ENCODE measurements at regions not wholly inside any gene's neighbourhood (a gene's known extent, or its start where the extent isn't known, plus 50 kb on each side); places are given as distances from the start of the nearest gene placed in this dataset.

- in situ Hi-C loops (cut with MboI), result no loop called here
- H2AFZ ChIP-seq (ENCODE audit: control insufficient read depth, low read depth, low read length), result no peak overlapping the region
- no peak overlapping the region for H3K4me3 ChIP-seq
- H3K79me2 ChIP-seq (ENCODE audit: control insufficient read depth, insufficient read depth, low read length), result no peaks in the 10 kb centered on the region
- CTCF ChIA-PET, result interaction anchor here (1.3 to 1.5 kb wide), 2 partner anchors 12 to 55 kb away, joined by 3 to 4 read pairs; no protein-coding TSS in a partner anchor
- peaks cover 25% of the 10 kb centered on the region for H3K4me1 ChIP-seq (ENCODE audit: control insufficient read depth, insufficient read depth, low read length)
- SMC1A ChIA-PET (ENCODE audit: uncharacterized antibody, unreplicated experiment), result interaction anchor here (1.0 to 1.6 kb wide), 4 partner anchors 35 to 64 kb away, joined by 3 to 5 read pairs (median 4); no protein-coding TSS in a partner anchor
- TF ChIP-seq RUNX3 (IDR thresholded peaks at IDR 0.05; ENCODE audit: low read length), result peak; percentile 79
- no peak for TF ChIP-seq SMC3 (IDR thresholded peaks at IDR 0.05; ENCODE audit: borderline replicate concordance, low read length)
- no peak for TF ChIP-seq BCL11A (IDR thresholded peaks at IDR 0.05; ENCODE audit: low read depth, low read length)
- TF ChIP-seq BACH1 (IDR thresholded peaks at IDR 0.05; ENCODE audit: borderline replicate concordance), result no peak
- TF ChIP-seq POU2F2 (IDR thresholded peaks at IDR 0.05; ENCODE audit: borderline replicate concordance, low read depth, low read length), result no peak
- no peak for TF ChIP-seq CBX3 (IDR thresholded peaks at IDR 0.05; ENCODE audit: borderline replicate concordance, low read depth)
- no peak for TF ChIP-seq CREB1 (IDR thresholded peaks at IDR 0.05; ENCODE audit: low read depth)
- no TSS peak for BruUV-seq (replicated peaks)
- H3K9me3 ChIP-seq (replicated peaks; ENCODE audit: control insufficient read depth, insufficient read depth, low read length), result no peaks in the 10 kb centered on the region
- POLR2A ChIA-PET, result no interaction called here
- peak overlapping the region; percentile 32; the same call in 1 of the 2 replicates for H3K4me2 ChIP-seq (ENCODE audit: control insufficient read depth, insufficient read depth)
- RAD21 ChIA-PET (ENCODE audit: unreplicated experiment), result interaction anchor here (1.9 kb wide), 1 partner anchor 127 kb away, joined by 7 read pairs; no protein-coding TSS in a partner anchor
- intact Hi-C loops (cut with micrococcal nuclease; ENCODE audit: unreplicated experiment), result loop anchor here (2.0 kb wide), 1 partner anchor 43 kb away; no protein-coding TSS in a partner anchor
- no peak overlapping the region for H3K9ac ChIP-seq (ENCODE audit: control insufficient read depth, insufficient read depth, low read length)
- ATAC-seq, result peak; percentile 18; the same call in 2 of the 3 replicates
- no peaks in the 10 kb centered on the region for H4K20me1 ChIP-seq (ENCODE audit: control insufficient read depth, insufficient read depth)
- no peaks in the 10 kb centered on the region for H3K27me3 ChIP-seq (replicated peaks in 1 of 2; ENCODE audit: control insufficient read depth in 2 of 2, insufficient read depth in 2 of 2, low read length in 1 of 2)
- H3K27ac ChIP-seq (ENCODE audit: control insufficient read depth, insufficient read depth), result no peak overlapping the region
- 96% methylated on average over 1 of the region's 1 CpG for WGBS (ENCODE audit: insufficient coverage, insufficient replicate concordance, low lambda C conversion rate, missing lambda C conversion rate)
- FAIRE-seq, result no peak
- no peaks in the 10 kb centered on the region for H3K36me3 ChIP-seq (ENCODE audit: control insufficient read depth in 2 of 2, insufficient read depth in 2 of 2, low read length in 1 of 2)
- no peak for DNase-seq (ENCODE audit: low read depth, low spot score)
These were observed 68.4 kb upstream of the SLC1A1 start for GRCh38 chr9:4421847-4422246.

GRCh38 chr9:4420351-4420750 lies 69.9 kb upstream of the SLC1A1 start:
- Histone ChIP-seq H4K20me1 (ENCODE audit: control insufficient read depth, insufficient read depth) (no peaks in the 10 kb centered on the region), H3K27me3 (replicated peaks in 1 of 2; ENCODE audit: control insufficient read depth in 2 of 2, insufficient read depth in 2 of 2, low read length in 1 of 2) (no peaks in the 10 kb centered on the region), H3K4me3 (no peak overlapping the region), H3K36me3 (ENCODE audit: control insufficient read depth in 2 of 2, insufficient read depth in 2 of 2, low read length in 1 of 2) (no peaks in the 10 kb centered on the region), H3K9ac (ENCODE audit: control insufficient read depth, insufficient read depth, low read length) (no peak overlapping the region), H3K4me1 (ENCODE audit: control insufficient read depth, insufficient read depth, low read length) (peaks cover 19% of the 10 kb centered on the region), H3K9me3 (replicated peaks; ENCODE audit: control insufficient read depth, insufficient read depth, low read length) (no peaks in the 10 kb centered on the region), H3K79me2 (ENCODE audit: control insufficient read depth, insufficient read depth, low read length) (no peaks in the 10 kb centered on the region), H3K4me2 (ENCODE audit: control insufficient read depth, insufficient read depth) (no peak overlapping the region), H2AFZ (ENCODE audit: control insufficient read depth, low read depth, low read length) (no peak overlapping the region), H3K27ac (ENCODE audit: control insufficient read depth, insufficient read depth) (no peak overlapping the region)
- CTCF ChIA-PET, result no interaction called here
- no TSS peak for BruUV-seq (replicated peaks)
- intact Hi-C loops (cut with micrococcal nuclease; ENCODE audit: unreplicated experiment), result no loop called here
- in situ Hi-C loops (cut with MboI), result no loop called here
- WGBS (ENCODE audit: insufficient coverage, insufficient replicate concordance, low lambda C conversion rate, missing lambda C conversion rate), result 64% methylated on average over 6 of the region's 6 CpGs
- DNase-seq (ENCODE audit: low read depth, low spot score) (no peak), FAIRE-seq (no peak), ATAC-seq (no peak)
- SMC1A ChIA-PET (ENCODE audit: uncharacterized antibody, unreplicated experiment), result interaction anchor here (0.9 to 1.1 kb wide), 2 partner anchors 33 to 43 kb away, joined by 3 to 4 read pairs; no protein-coding TSS in a partner anchor
- RAD21 ChIA-PET (ENCODE audit: unreplicated experiment), result no interaction called here
- POLR2A ChIA-PET, result no interaction called here
- TF ChIP-seq CEBPZ (IDR thresholded peaks at IDR 0.05; ENCODE audit: low read depth, low read length) (no peak), IKZF1 (conservative IDR thresholded peaks at IDR 0.05) (no peak), EP300 (IDR thresholded peaks at IDR 0.05; ENCODE audit: borderline replicate concordance in 1 of 2, control insufficient read depth in 1 of 2, low read depth in 2 of 2, low read length in 2 of 2) (no peak), E2F4 (IDR thresholded peaks at IDR 0.05; ENCODE audit: low read depth, low read length) (no peak)
